Kidney (tissue), 13 donors: ENCODE measurements at regions not wholly inside any gene's neighbourhood (a gene's known extent, or its start where the extent isn't known, plus 50 kb on each side); places are given as distances from the start of the nearest gene placed in this dataset.

ENCODE experiments used
- DNase-seq, 5 donors: peaks; one replicate each; pipeline ENCODE4 v3.0.0-alpha.2; 2013 to 2020
- FAIRE-seq: peaks from 2 replicates; lab custom pipeline; 2012; peaks lifted over from hg19 to GRCh38; lab: Jason Lieb, UNC
- H3K27ac ChIP-seq, 2 donors: one replicate each; pipeline ENCODE4 v1.7.0; 2013; ENCODE audit warnings: low read depth in 2 of 2, low read length in 2 of 2, inconsistent platforms in 1 of 2
- H3K27me3 ChIP-seq: one replicate; pipeline ENCODE4 v1.7.1; 2013; ENCODE audit warnings: low read length, inconsistent platforms; ENCODE audit not compliant: control insufficient read depth, insufficient read depth
- H3K36me3 ChIP-seq, 3 donors: one replicate each; pipeline versions ENCODE4 v1.7.0 to v1.7.1; 2013; ENCODE audit warnings: low read length in 3 of 3, control low read depth in 1 of 3, inconsistent platforms in 1 of 3; ENCODE audit not compliant: insufficient read depth in 3 of 3, control insufficient read depth in 2 of 3
- H3K4me1 ChIP-seq, 3 donors: one replicate each; pipeline versions ENCODE4 v1.7.0 to v1.7.1; 2013; ENCODE audit warnings: low read length in 3 of 3, inconsistent platforms in 1 of 3, low read depth in 1 of 3; ENCODE audit not compliant: control insufficient read depth in 2 of 3, insufficient read depth in 2 of 3
- H3K4me3 ChIP-seq, 3 donors: one replicate each; pipeline versions ENCODE4 v1.7.0 to v1.8.1; 2013; ENCODE audit warnings: low read length in 3 of 3, control low read depth in 1 of 3, inconsistent platforms in 1 of 3
- H3K9ac ChIP-seq, 3 donors: one replicate each; pipeline versions ENCODE4 v1.7.0 to v1.7.1; 2013; ENCODE audit warnings: low read length in 3 of 3, control low read depth in 1 of 3, inconsistent platforms in 1 of 3
- H3K9me3 ChIP-seq, 3 donors: one replicate each; pipeline versions ENCODE4 v1.7.0 to v1.7.1; 2013; ENCODE audit warnings: low read length in 3 of 3, control low read depth in 1 of 3, inconsistent platforms in 1 of 3; ENCODE audit not compliant: control insufficient read depth in 2 of 3, insufficient read depth in 1 of 3
- CTCF ChIP-seq: IDR thresholded peaks from 3 replicates; pipeline ENCODE4 v1.5.1; 2012; ENCODE audit warnings: mild to moderate bottlenecking, moderate library complexity, borderline replicate concordance; ENCODE audit not compliant: insufficient read depth; ENCODE audit errors: extremely low read depth
- intact Hi-C: fragments of 100-400 bp; cut with DNase I; formaldehyde crosslinking; loops from one replicate; pipeline ENCODE4 v1.11.1; 2022
- donor health status: control.
- donor health status: control.
- donor health status: control.
- donor health status: control.
- donor health status: control.
- donor health status: DM: yes; HTN: yes; CAD: no.
- donor health status: Normal renal cell carcinoma (clear cell type).

- H3K27ac ChIP-seq, result no peak overlapping the region
- H3K9me3 ChIP-seq, result no peaks in the 10 kb centered on the region
- intact Hi-C loops, result no loop called here
- H3K4me1 ChIP-seq, result no peaks in the 10 kb centered on the region
- H3K36me3 ChIP-seq, result no peaks in the 10 kb centered on the region
- DNase-seq, result no peak
- H3K9ac ChIP-seq, result no peak overlapping the region
- no peaks in the 10 kb centered on the region for H3K27me3 ChIP-seq
- no peak for TF ChIP-seq CTCF
- no peak overlapping the region for H3K4me3 ChIP-seq
- no peak for FAIRE-seq
Observed at GRCh38 chr2:120990451-120990871, 254.8 kb downstream of the GLI2 start.

- H3K36me3 ChIP-seq, result no peaks in the 10 kb centered on the region
- no peak for TF ChIP-seq CTCF
- H3K27me3 ChIP-seq, result no peaks in the 10 kb centered on the region
- H3K4me1 ChIP-seq, result no peaks in the 10 kb centered on the region
- no peaks in the 10 kb centered on the region for H3K9me3 ChIP-seq
- no peak overlapping the region for H3K4me3 ChIP-seq
- intact Hi-C loops, result no loop called here
- no peak overlapping the region for H3K27ac ChIP-seq
- DNase-seq, result peak in 1 of 5 donors; percentile 6
- FAIRE-seq, result no peak
- H3K9ac ChIP-seq, result no peak overlapping the region
Observed at GRCh38 chr2:120991441-120991840, 255.8 kb downstream of the GLI2 start.

GRCh38 chr2:120992791-120993555, 257.3 kb downstream of the GLI2 start:
- intact Hi-C loops, result no loop called here
- TF ChIP-seq CTCF, result no peak
- no peak for FAIRE-seq

More at GRCh38 chr2:120992791-120993555, 257.3 kb downstream of the GLI2 start:
- Histone ChIP-seq H3K4me1 (no peaks in the 10 kb centered on the region), H3K4me3 (no peak overlapping the region), H3K9me3 (no peaks in the 10 kb centered on the region), H3K9ac (no peak overlapping the region), H3K27me3 (no peaks in the 10 kb centered on the region), H3K36me3 (no peaks in the 10 kb centered on the region), H3K27ac (no peak overlapping the region)
- DNase-seq, result peak in 1 of 5 donors; percentile 5
